ENCODE measurements at regions not wholly inside any gene's neighbourhood (a gene's known extent, or its start where the extent isn't known, plus 50 kb on each side); places are given as distances from the start of the nearest gene placed in this dataset.
A peak's percentile ranks its signal among the peaks of the same experiment; 100 is the strongest.
"Not testable (repeated sequence)": the region's sequence is repeated elsewhere in the genome, so short reads cannot be mapped to it uniquely, and the experiment has no call there.

- no peak for DNase-seq
Observed at GRCh38 chr7:136527554-136527953, 340.9 kb upstream of the CHRM2 start.

DNA sequence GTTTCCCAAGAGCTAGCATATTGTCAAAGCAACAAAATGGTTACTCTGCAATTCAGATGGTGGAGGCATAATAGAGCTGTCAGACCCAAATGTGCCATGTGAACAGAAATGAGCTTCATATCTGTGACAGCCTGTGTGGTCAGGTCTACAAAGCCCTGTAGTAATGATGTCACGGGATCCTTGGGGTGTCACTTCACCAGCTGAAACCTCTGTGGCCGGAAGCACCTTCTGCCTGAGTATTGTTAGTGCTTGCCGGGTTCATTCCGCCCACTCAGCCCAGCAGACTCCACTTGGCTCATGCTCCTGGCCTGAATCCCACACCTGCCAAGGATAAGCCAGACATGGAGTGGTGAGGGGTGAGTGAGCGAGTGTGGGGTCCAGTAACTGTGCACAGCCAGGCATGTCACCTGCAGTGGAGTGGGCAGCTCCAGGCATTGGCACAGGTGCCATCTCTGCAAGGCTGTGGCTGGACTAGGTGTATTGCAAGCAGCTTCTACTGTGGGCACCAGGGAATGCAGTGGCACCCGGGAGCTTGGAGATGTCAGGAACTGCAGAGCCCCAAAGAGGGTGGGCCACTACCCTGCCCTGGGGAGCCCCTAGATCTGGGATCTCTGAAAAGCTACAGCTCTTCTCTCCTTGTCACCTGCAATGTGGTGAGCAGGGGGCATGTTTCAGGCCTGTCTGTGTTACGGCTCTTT lies 341.9 kb upstream of the CHRM2 start:
- no peak for DNase-seq

DNA sequence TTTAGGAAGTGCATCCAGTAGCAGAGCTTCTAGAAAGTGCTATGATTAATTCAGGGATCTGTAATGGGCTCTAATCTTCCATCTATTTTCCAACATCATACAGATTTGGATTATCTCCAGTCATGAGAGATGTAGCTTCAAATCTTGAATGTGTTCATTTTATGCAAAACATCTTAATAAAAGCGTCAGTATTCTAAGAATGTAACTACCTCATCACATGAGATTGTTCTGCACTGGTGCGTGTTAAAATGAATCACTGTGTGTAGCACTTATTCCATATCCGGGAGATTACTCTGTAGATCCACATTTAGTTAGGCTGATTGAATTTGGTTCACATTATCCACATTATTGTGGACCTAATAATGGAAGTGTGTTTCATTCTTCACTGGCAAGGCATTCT lies 344.9 kb upstream of the CHRM2 start:
- no peak for DNase-seq

DNA sequence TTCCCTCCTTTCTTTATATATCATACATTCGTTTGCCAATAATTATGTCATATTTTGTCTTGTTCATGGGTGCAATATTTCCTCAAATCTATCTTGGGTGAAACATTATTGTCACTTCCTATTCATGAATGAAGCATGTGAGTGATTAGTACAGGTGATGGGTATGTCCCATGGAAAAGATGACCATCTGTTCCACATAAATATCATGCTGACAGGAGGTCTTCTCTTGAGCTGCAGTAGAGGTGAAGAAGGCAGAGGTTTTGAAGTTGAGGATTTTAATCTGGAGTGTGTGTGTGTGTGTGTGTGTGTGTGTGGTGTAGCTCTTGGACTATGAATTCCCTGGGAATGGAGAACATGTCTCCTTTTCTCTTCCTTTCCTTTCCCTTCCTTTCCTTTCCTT lies 350.5 kb upstream of the CHRM2 start:
- no peak for DNase-seq

- DNase-seq, result no peak
Observed at GRCh38 chr7:136514776-136515175, 353.7 kb upstream of the CHRM2 start.

DNA sequence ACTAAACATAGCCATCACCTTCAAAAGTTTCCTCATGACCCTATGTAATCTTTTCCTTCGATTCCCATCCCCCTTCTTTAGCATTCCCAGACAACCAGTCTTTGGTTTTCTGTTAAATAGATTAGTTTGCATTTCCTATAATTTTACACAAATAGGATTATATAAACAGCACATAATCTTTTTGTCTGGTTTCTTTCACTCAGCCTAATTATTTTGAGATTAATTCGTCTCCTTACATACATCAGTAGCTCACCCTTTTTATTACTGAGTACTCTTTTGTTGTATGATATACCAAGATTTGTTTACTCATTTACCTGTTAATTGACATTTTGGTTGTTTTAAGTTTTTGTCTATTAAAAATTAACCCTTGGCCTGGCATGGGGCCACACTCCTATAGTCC lies 354.7 kb upstream of the CHRM2 start:
- DNase-seq, result no peak

DNA sequence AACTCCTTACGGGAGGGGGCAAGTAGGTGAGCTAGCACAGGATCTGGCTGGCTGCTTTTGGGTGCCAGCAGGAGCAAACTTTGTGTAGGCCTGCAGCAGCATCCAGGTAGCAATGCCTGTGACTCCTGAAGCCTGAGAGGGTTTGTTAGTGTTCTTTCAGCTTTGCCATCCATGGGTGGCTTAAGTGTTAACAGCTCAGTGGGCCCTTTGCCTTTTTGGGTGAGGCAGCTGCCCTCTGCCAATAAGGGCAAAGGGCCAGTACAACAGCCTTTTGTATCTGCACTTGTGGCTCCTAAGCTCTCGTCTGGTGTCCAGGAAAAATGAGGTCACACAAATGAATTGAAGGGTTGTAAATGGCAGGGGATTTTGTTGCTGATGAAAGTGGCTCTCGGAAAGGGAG lies 359.0 kb upstream of the CHRM2 start:
- DNase-seq, result no peak

DNA sequence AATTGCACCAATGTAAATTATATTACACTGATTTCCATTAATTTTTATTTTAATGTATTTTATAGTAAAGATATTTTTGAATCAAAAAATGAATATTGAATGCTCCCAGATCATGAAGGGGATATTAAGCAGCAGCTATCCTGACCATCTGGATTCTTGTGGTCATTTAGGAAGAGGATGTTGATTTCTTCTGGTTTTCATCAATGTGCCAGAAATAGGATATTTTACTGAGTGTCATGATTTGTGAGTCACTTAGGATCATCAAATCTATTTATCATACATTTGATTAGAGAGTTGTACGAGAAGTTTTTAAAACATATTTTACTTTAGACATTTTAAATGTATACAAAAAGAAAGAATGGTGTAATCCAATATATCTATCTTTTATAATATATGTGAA lies 366.3 kb upstream of the CHRM2 start:
- DNase-seq, result no peak

DNA sequence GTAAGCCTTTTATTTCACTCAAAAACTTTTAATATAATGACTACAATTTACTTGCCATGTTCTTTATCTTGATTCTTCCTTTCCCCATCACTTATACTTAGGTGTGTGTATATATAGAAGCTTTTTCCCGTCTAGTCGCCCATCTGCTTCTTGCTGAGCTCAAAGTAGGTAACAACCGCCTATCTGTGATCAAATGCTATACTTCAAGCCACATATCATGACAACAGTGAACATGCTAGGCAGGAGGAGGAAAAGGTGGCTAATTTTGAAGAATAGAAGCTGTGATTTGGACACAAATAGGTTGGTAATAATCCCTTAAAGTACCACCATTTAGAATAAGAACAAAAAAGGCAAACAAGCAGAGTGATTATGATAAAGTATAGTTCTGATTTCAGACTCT lies 367.3 kb upstream of the CHRM2 start:
- no peak for DNase-seq

GRCh38 chr7:136496551-136496950 lies 371.9 kb upstream of the CHRM2 start:
- no peak for DNase-seq

DNA sequence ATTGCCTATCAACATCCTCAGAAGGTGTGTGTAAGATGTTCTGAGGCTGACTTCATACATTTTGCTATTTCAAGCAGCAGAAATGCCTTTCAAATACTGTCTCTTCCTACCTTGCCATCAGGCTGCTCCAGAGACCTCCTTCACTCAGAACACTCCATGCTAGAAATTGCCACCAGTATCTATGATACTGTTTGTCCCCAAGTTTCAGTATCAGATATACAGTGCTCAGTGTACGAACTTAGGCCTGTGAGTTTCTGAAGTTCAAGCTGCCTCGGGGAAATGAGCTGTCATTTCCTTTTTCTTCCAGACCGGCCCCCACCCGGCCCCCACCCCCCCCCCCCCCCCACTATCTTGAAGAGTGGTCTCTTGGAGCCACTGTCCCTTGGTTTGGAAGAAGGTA lies 373.4 kb upstream of the CHRM2 start:
- DNase-seq, result no peak

DNA sequence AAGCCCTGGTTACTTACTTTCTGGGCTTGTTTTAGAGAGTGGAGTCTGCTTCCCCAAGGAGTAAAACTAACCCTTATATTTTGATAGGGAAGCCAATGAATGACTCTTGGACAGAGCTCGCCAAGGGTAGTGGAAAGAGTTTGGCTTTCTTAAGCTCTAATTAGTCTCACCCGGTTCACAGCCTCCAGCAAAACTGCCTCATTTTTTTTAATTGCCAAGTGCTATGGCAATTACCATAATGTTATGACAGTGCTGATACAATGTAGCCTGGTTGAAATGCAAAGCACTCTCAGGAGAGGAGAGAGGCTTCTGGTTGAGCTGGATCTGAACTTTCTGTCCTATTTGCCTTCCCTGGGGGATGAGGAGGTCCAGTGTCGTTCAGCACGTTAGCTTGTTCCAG lies 376.1 kb upstream of the CHRM2 start:
- no peak for DNase-seq

DNA sequence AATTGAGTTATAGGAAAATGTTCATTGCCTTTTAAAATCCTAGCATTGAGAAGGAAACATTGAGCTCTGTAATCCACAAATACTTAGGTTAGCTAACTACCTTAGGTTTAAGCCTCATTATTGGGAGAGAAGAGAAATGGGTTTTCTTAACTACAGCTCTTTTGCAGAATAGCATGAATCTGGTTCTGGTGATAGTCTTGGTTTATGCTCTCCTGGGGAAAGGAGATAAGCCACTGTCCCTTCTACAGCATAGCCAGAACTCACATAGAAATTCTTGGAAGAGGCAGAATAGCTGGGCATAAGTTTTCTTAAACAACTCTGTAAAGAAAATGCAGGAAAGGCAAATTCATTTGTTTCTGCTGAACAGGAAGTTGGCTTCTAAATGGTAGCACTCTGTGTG lies 378.6 kb upstream of the CHRM2 start:
- DNase-seq, result no peak

DNA sequence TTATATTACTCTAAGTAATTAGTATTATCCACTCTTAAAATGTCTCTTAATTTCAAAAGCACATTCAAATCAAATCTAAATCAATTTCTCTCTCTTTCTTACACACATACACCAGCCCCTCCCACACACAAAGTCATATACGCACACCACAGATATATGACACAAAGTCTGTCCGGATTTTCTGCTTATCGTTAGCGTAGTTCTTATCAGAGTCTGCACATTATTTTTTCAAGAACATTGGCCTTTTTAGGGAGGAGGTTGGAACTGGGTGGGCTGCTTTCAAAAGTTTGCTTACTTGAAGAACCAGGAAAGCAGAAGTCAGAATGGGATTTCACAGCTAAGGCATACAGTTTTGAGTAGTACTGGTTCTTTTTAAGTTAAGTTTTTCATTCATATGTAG lies 387.6 kb upstream of the CHRM2 start:
- DNase-seq, result no peak

- no peak for DNase-seq
Observed at GRCh38 chr7:136479922-136480321, 388.5 kb upstream of the CHRM2 start.

DNA sequence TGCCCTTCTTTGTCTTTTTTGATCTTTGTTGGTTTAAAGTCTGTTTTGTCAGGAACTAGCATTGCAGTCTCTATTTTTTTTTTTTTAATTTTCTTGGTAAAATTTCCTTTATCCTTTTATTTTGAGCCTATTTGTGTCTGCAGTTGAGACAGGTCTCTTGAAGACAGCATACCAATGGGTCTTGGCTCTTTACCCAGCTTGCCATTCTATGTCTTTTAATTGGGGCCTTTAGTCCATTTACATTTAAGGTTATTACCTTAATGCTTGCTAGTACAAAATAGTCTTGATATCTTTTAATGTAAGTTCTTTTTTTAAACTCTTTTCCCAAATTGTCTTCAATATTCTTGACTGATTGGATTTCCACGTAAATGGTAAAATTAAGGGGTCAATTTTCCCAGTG lies 398.3 kb upstream of the CHRM2 start:
- no peak for DNase-seq

DNA sequence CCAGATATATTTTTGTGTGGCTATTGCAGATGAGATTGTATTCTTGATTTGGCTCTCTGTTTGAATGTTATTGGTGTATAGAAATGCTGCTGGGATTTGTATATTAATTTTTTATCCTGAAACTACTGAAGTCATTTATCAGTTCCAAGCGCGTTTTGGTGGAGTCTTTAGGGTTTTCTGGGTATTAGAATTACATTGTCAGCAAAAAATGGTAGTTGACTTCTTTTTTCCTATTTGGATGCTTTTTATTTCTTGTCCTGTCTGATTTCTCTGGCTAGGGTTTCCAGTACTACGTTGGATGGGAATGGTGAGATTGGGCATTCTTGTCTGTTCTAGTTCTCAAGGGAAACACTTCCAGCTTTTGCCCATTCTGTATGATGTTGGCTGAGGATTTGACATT lies 415.5 kb upstream of the CHRM2 start:
- DNase-seq, result no peak

DNA sequence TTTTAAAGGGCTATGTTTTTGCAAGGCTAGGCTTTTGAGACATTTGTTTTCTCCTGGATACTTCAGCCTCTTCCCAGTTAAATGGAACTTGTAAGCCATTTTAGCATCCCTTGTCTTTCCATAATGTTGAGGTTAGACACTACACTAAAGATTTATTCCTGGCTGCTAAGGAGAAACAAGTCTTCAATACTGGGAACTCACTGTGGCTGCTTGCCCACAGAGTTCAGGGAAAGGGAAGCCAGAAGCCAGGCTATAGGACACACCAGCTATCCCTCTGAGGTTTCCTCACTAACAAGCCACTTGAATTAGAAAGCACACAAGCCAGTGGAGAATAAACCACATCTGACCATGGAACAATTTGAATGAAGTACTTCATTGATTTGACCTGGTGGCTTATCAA lies 421.7 kb upstream of the CHRM2 start:
- no peak for DNase-seq

DNA sequence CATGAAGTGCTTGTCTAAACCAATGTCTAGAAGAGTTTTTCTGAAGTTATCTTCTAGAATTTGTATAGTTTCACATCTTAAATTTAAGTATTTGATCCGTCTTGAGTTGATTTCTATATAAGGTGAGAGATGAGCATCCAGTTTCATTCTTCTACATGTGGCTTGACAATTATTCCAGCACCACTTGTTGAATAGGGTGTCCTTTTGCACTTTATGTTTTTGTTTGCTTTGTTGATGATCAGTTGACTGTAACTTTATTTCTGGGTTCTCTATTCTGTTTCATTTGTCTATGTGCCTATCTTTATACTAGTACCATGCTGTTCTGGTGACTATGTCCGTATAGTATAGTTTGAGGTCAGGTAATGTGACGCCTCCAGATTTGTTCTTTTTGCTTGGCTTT lies 426.6 kb upstream of the CHRM2 start:
- DNase-seq, result no peak

GRCh38 chr7:136431736-136432135 lies 436.7 kb upstream of the CHRM2 start:
- DNase-seq, result not testable (repeated sequence)

DNA sequence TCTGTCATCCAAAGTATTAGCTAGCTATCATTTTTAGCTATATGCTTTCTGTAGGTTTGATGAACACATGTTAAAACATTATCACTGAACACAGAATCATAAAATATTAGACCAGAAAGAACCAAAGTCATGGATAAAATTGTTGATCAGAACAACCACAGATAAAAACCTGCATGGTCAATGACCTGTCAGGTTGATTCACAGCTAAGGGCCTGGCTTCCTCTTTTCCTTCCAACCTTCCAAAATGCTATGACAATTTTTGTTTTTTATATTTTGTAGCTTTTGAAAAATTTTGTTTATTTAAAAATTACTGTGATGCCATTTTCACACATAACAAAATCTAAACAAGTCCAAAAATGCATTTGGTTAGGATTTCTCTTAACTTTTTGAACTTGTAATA lies 444.4 kb upstream of the CHRM2 start:
- DNase-seq, result no peak

DNA sequence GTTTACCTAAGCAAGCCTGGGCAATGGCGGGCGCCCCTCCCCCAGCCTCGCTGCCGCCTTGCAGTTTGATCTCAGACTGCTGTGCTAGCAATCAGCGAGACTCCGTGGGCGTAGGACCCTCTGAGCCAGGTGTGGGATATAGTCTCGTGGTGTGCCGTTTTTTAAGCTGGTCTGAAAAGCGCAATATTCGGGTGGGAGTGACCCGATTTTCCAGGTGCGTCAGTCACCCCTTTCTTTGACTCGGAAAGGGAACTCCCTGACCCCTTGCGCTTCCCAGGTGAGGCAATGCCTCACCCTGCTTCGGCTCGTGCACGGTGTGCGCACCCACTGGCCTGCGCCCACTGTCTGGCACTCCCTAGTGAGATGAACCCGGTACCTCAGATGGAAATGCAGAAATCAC lies 442.6 kb upstream of the MTPN start:
- DNase-seq, result not testable (repeated sequence)

GRCh38 chr7:136412952-136413351 lies 435.8 kb upstream of the MTPN start:
- no peak for DNase-seq

DNA sequence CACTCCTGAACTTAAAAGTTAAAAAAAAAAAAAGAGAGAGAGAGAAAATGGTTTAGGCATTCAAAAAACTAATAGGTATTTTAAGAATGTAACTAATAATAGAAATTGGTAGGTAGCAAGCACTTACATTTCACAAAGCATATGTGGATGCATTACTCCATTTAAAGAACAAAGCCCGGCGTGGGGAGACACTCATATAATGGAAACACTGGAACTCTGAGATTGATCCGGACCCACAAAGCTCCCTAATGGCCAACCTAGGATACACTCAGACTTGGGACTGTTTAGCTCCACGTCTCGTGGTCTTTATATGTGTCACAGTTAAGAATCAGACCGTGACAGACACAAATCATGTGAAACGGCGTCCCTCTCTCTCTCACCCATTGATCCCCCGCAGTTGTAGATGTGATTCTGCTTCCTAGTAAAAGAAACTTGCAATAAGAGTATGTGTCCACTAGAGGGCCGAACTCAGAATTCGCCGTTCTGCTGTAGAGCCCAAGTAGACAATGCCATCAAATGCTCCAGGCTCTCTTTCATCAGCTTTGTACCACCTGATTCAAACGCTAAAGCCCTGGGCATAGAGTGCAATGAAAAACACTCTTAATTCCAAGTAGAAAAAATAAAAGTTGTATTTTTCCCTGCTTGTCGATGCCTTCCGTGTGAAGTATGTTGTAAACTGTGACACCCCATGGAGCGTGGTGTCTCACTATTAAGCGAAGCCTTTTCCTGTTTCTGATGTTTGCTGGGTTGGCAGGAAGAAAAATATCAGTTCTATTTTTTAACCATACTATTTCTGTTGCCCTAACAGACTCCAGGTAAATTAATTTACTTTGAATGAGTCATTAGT lies 429.0 kb upstream of the MTPN start:
- peak; percentile 18 for DNase-seq

DNA sequence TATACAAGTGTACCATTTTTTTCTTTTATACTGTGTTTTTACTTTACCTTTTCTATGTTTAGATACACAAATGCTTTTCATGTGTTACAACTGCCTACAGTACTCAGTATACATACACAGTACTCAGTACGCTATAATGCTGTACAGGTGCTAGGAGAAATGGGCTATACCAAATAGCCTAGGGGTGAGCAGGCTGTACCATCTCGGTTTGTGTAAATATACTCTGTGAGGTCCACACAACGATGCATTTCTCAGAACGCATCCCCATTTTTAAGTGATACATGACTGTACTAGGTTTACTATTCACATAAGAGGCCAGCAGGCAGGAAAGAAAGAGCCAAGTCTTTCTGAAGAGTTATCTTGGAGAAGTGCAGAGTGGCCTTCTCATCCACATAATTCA lies 426.4 kb upstream of the MTPN start:
- DNase-seq, result no peak
